Uterus (tissue), 2 donors: ENCODE measurements at regions not wholly inside any gene's neighbourhood (a gene's known extent, or its start where the extent isn't known, plus 50 kb on each side); places are given as distances from the start of the nearest gene placed in this dataset.

ENCODE experiments used
- CTCF ChIP-seq, 4 experiments: fragments of 200-600 bp in 2 of 4; fragments of 450-650 bp in 2 of 4; sonication (generic) in 2 of 4; IDR thresholded peaks; one replicate each; pipeline ENCODE4 v1.5.1; 2016 to 2019; ENCODE audit warnings: antibody characterized with exemption in 4 of 4, mild to moderate bottlenecking in 2 of 4, moderate library complexity in 1 of 4
- POLR2A ChIP-seq, 2 donors: fragments of 450-650 bp; IDR thresholded peaks; one replicate each; pipeline ENCODE4 v1.6.1; 2016; ENCODE audit warnings: antibody characterized with exemption in 2 of 2, mild to moderate bottlenecking in 1 of 2, moderate library complexity in 1 of 2

GRCh38 chr9:12416716-12417115, 276.5 kb upstream of the TYRP1 start:
- no peak for TF ChIP-seq POLR2A (IDR thresholded peaks at IDR 0.05)
- TF ChIP-seq CTCF (IDR thresholded peaks at IDR 0.05): no peak
